Nephron progenitor cell (in vitro differentiated cells): ENCODE measurements at regions not wholly inside any gene's neighbourhood (a gene's known extent, or its start where the extent isn't known, plus 50 kb on each side); places are given as distances from the start of the nearest gene placed in this dataset.

ENCODE experiments used
- DNase-seq: peaks from one replicate; pipeline ENCODE4 v3.0.0; 2021
- H3K27ac Mint-ChIP-seq: 2 replicates; pipeline ENCODE4 v1.8.0; 2021; ENCODE audit warnings: mild to moderate bottlenecking, moderate library complexity, mixed read lengths
- H3K27me3 Mint-ChIP-seq: 2 replicates; pipeline ENCODE4 v1.8.0; 2021; ENCODE audit warnings: mild to moderate bottlenecking, low read depth, mixed read lengths; ENCODE audit not compliant: poor library complexity
- H3K36me3 Mint-ChIP-seq: 2 replicates; pipeline ENCODE4 v1.8.0; 2021; ENCODE audit warnings: low read depth, mixed read lengths
- H3K4me1 Mint-ChIP-seq: 2 replicates; pipeline ENCODE4 v1.8.0; 2021; ENCODE audit warnings: mixed read lengths
- H3K4me3 Mint-ChIP-seq: 2 replicates; pipeline ENCODE4 v1.8.0; 2021; ENCODE audit warnings: mild to moderate bottlenecking, moderate library complexity, mixed read lengths
- H3K9me3 Mint-ChIP-seq: 2 replicates; pipeline ENCODE4 v1.8.0; 2021; ENCODE audit warnings: mild to moderate bottlenecking, moderate library complexity, mixed read lengths
- TF ChIP-seq, protein P1 (sequence below): fragments of 200-600 bp; sonication (generic); IDR thresholded peaks from 2 replicates; pipeline ENCODE4 v1.5.0; 2021; ENCODE audit warnings: antibody characterized with exemption

DNA sequence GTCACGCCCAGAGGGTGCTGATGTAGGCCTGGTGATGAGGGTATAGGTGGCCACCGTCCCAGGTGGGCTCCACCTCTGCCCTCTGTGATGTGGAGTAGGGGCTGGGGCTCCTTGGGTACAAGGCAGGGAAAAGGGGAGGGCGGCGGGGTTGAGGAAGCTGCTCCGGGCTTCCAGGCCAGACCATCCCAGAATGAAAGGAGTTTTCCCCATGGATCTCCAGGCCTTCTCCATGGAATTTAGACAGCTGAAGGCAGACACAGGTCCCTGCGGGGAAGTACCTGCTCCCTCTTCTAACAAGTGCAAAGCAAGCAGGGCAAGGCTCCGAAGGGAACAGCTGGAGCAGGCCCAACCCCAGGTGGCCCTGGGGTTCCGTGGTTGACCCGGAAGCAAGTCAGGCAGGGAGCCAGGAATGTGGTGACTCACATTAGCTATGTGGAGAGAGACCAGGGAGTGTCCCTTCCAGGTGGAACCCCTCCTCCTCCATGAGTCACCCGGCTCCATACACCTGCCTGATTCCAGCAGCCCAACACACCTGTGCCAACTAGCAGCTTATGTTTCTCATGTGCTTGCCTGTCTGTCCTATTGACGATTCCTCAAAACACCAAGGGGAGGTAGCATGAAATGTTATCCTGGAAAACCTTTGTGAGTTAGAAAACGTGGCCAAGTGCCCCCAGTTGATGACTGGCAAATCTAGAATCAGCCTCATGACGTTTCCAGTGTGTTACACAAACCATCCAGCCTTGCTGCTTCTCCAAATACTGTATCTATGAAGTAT lies 59.7 kb upstream of the SNX9 start:
- Mint-ChIP-seq H3K36me3 (no peaks in the 10 kb centered on the region), H3K4me1 (peaks cover 50% of the 10 kb centered on the region), H3K27me3 (peaks cover 2% of the 10 kb centered on the region), H3K27ac (no peak overlapping the region), H3K9me3 (peaks cover 3% of the 10 kb centered on the region), H3K4me3 (no peak overlapping the region)
- TF ChIP-seq, protein P1, sequence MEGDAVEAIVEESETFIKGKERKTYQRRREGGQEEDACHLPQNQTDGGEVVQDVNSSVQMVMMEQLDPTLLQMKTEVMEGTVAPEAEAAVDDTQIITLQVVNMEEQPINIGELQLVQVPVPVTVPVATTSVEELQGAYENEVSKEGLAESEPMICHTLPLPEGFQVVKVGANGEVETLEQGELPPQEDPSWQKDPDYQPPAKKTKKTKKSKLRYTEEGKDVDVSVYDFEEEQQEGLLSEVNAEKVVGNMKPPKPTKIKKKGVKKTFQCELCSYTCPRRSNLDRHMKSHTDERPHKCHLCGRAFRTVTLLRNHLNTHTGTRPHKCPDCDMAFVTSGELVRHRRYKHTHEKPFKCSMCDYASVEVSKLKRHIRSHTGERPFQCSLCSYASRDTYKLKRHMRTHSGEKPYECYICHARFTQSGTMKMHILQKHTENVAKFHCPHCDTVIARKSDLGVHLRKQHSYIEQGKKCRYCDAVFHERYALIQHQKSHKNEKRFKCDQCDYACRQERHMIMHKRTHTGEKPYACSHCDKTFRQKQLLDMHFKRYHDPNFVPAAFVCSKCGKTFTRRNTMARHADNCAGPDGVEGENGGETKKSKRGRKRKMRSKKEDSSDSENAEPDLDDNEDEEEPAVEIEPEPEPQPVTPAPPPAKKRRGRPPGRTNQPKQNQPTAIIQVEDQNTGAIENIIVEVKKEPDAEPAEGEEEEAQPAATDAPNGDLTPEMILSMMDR = no peak
- DNase-seq = no peak

DNA sequence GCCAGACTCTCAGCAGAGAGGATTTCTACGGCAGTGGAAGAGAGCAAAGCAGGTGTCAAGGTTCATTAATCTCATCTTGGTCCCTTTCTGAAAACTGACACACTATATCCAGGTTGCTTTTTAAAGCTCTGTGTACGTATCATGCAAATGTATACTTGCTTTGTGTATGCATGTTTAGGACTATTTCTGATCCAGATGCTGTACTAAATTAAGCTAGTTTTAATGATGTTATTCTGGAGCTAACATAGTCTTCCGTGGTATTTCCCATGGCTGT lies 59.2 kb upstream of the SNX9 start:
- TF ChIP-seq, protein P1 = no peak
- H3K9me3 Mint-ChIP-seq = peaks cover 3% of the 10 kb centered on the region
- no peak overlapping the region for H3K27ac Mint-ChIP-seq
- no peaks in the 10 kb centered on the region for H3K36me3 Mint-ChIP-seq
- H3K4me1 Mint-ChIP-seq = peaks cover 44% of the 10 kb centered on the region
- no peak overlapping the region for H3K4me3 Mint-ChIP-seq
- no peak for DNase-seq
- peaks cover under 1% of the 10 kb centered on the region for H3K27me3 Mint-ChIP-seq

DNA sequence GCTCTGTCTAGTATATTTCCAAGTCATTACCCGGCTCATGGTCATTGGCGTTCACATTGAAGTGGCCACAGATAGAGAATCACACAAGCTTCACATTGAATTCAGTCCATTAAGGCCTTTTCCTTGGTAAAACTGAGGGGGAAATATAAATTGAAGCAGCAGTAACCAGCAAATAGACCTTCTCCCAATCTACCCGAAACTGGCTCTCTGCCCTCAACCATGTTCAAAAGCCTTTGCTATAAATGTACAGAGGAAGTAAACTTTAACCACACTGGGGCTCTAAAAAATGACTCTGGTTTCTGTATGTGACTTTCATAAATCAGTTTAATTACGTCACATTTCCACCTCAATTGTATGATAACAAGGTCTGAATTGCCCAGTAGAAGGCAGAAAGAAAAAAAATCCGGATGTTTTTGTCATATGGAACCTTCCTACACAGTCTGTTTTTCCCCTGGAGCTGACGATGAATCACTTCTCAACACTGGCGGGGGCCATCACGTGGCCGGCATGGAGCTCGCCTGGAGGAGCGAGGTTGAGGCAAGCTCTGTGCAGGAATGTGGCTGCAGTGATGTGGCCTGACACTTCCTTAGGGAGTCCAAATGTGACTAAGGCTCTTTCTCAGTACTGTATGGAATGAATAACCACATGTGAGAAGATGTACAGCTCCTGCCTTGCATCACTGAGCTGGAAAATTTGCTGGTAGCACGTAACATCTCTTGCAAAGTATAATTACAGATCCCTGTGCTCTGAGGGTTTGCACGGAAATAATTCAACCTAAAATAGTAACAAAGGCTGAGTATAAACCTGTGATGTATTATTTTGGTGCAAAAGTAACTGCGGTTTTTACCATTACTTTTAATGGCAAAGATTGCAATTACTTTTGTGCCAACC lies 58.6 kb upstream of the SNX9 start:
- H3K9me3 Mint-ChIP-seq = peaks cover 3% of the 10 kb centered on the region
- no peaks in the 10 kb centered on the region for H3K36me3 Mint-ChIP-seq
- no peak overlapping the region for H3K27ac Mint-ChIP-seq
- TF ChIP-seq, protein P1 = no peak
- DNase-seq = peak; percentile 16
- no peaks in the 10 kb centered on the region for H3K27me3 Mint-ChIP-seq
- no peak overlapping the region for H3K4me3 Mint-ChIP-seq
- peaks cover 45% of the 10 kb centered on the region for H3K4me1 Mint-ChIP-seq

DNA sequence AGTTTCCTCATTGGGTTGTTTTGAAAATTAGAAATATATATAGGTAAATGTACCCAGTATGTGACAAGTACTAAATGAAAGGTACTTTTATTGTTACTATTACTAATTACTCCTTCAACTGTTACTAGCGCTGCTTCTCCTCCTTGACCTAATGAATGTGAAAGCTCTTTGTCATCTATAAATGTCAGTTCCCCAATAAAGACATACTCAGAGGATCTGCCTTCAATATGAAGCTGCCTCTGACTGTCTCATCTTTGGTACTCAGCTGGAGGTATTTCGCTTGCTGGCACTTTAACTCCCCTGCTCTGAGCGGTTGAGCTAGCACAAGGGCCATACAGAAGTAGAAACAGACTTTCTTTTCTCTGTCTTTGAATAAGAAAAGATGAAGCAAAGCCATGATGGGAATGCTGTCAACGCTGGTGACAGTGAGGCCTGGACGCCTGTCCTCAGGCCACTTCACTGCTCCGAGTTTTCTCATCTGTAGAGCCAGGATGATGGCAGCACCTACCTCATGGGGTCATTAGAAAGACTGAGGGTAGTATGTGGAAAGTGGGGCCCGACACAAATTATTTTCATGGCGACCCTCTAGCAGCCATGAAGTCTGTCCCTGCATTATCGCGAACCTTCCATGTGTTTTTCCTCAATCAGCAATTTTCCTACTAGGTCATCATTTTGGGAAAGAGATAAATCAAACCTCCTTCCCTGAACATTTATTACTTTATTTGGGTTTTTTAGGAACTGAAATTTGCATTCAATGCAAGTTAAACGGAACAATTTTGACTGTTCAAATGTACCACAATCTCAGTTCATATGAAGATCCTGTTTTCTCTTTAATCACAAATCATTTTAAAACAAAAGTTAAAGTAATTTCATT lies 55.9 kb upstream of the SNX9 start:
- Mint-ChIP-seq H3K9me3 (peaks cover 6% of the 10 kb centered on the region), H3K4me3 (no peak overlapping the region), H3K27me3 (no peaks in the 10 kb centered on the region), H3K4me1 (peaks cover 33% of the 10 kb centered on the region), H3K27ac (no peak overlapping the region), H3K36me3 (no peaks in the 10 kb centered on the region)
- TF ChIP-seq, protein P1 = no peak
- no peak for DNase-seq

DNA sequence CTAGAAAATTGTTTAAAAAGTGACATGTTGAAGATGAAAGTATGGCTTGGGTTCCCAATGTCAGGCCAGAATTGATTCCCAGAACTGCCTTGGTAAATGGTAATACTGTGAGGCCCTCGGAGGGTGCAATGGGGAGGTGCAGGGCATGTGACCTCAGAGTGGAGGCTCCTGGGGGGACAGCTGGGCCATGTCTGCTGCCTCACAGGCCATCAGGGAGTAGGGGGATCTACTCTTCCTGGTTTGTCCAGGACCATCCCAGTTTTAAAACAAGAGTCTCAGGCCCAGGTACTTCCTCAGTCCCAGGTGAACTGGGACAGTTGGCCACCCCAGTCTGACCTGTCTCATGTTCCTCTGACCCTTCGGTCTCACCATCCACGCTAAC lies 55.3 kb upstream of the SNX9 start:
- Mint-ChIP-seq H3K27me3 (peaks cover 2% of the 10 kb centered on the region), H3K4me1 (peaks cover 31% of the 10 kb centered on the region), H3K4me3 (no peak overlapping the region), H3K9me3 (peaks cover 13% of the 10 kb centered on the region), H3K36me3 (no peaks in the 10 kb centered on the region), H3K27ac (no peak overlapping the region)
- TF ChIP-seq, protein P1 = no peak
- DNase-seq = no peak
